ENCODE measurements at regions not wholly inside any gene's neighbourhood (a gene's known extent, or its start where the extent isn't known, plus 50 kb on each side); places are given as distances from the start of the nearest gene placed in this dataset.
"Not testable (repeated sequence)": the region's sequence is repeated elsewhere in the genome, so short reads cannot be mapped to it uniquely, and the experiment has no call there.

- DNase-seq (ENCODE audit: low spot score in 2 of 2), result no peak
- intact Hi-C loops (cut with DNase I), result no loop called here
- TF ChIP-seq, protein P1, sequence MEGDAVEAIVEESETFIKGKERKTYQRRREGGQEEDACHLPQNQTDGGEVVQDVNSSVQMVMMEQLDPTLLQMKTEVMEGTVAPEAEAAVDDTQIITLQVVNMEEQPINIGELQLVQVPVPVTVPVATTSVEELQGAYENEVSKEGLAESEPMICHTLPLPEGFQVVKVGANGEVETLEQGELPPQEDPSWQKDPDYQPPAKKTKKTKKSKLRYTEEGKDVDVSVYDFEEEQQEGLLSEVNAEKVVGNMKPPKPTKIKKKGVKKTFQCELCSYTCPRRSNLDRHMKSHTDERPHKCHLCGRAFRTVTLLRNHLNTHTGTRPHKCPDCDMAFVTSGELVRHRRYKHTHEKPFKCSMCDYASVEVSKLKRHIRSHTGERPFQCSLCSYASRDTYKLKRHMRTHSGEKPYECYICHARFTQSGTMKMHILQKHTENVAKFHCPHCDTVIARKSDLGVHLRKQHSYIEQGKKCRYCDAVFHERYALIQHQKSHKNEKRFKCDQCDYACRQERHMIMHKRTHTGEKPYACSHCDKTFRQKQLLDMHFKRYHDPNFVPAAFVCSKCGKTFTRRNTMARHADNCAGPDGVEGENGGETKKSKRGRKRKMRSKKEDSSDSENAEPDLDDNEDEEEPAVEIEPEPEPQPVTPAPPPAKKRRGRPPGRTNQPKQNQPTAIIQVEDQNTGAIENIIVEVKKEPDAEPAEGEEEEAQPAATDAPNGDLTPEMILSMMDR (IDR thresholded peaks at IDR 0.05), result no peak
Observed at GRCh38 chr6:5896476-5897200, 110.1 kb downstream of the NRN1 start.

DNA sequence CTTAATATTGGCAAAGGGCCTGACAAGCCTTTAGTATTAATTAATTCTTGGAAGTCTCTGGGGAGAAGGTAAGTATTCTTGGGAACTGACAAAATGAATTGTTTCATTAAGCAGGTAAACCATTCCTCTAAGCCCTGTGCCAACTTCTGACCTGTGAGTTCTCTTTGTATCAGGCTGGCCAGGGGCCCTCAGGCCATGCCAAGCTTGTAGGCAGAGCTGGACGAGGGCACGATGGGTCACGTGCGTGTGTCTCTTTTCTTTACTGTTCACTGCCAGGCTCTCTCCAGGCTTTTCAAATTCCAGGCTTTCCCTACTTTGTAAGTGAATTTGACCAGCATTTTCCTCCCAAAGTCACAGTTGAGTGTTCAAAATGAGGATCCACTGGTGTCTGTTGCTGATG lies 112.4 kb downstream of the NRN1 start:
- no peaks in the 10 kb centered on the region for H3K9me3 ChIP-seq
- no peak overlapping the region for H3K27ac ChIP-seq
- intact Hi-C loops (cut with DNase I), result no loop called here
- no peaks in the 10 kb centered on the region for H3K36me3 ChIP-seq
- H3K4me1 ChIP-seq, result no peaks in the 10 kb centered on the region
- DNase-seq (ENCODE audit: low spot score in 2 of 2), result no peak
- no peak overlapping the region for H3K4me3 ChIP-seq
- TF ChIP-seq, protein P1 (IDR thresholded peaks at IDR 0.05), result no peak
- H3K27me3 ChIP-seq, result no peaks in the 10 kb centered on the region

More at GRCh38 chr6:5896476-5897200, 110.1 kb downstream of the NRN1 start:
- Histone ChIP-seq H3K9me3 (no peaks in the 10 kb centered on the region), H3K4me1 (no peaks in the 10 kb centered on the region), H3K27me3 (no peaks in the 10 kb centered on the region), H3K27ac (no peak overlapping the region), H3K36me3 (no peaks in the 10 kb centered on the region), H3K4me3 (no peak overlapping the region)

- H3K4me1 ChIP-seq, result no peaks in the 10 kb centered on the region
- no peak overlapping the region for H3K4me3 ChIP-seq
- DNase-seq (ENCODE audit: low spot score in 2 of 2), result no peak
- H3K9me3 ChIP-seq, result no peaks in the 10 kb centered on the region
- H3K27ac ChIP-seq, result no peak overlapping the region
- TF ChIP-seq, protein P1 (IDR thresholded peaks at IDR 0.05), result no peak
- intact Hi-C loops (cut with DNase I), result no loop called here
- no peaks in the 10 kb centered on the region for H3K27me3 ChIP-seq
- H3K36me3 ChIP-seq, result no peaks in the 10 kb centered on the region
Observed at GRCh38 chr6:5893295-5893694, 113.4 kb downstream of the NRN1 start.

DNA sequence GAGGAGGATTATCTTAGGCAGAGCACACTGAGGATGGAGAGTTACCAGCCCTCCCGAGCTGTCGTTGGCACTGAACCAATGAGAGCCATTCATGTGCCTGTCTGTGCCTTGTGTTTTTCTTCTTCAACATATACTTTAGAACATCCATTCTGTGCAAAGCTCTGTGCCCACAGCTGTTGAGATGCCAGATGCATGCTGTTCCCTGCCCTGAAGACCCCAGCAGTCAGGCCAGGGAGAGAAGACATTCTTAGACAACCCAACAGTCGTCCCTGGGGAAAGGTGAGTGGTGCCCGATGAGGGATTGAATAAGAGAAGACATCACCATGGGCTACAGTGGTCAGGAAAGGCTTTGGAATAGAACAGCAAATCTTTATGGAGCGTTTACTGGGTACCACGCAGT lies 114.1 kb downstream of the NRN1 start:
- no peaks in the 10 kb centered on the region for H3K4me1 ChIP-seq
- H3K9me3 ChIP-seq, result no peaks in the 10 kb centered on the region
- intact Hi-C loops (cut with DNase I), result no loop called here
- no peaks in the 10 kb centered on the region for H3K27me3 ChIP-seq
- H3K36me3 ChIP-seq, result no peaks in the 10 kb centered on the region
- H3K27ac ChIP-seq, result no peak overlapping the region
- no peak for DNase-seq (ENCODE audit: low spot score in 2 of 2)
- TF ChIP-seq, protein P1 (IDR thresholded peaks at IDR 0.05), result no peak
- H3K4me3 ChIP-seq, result no peak overlapping the region

DNA sequence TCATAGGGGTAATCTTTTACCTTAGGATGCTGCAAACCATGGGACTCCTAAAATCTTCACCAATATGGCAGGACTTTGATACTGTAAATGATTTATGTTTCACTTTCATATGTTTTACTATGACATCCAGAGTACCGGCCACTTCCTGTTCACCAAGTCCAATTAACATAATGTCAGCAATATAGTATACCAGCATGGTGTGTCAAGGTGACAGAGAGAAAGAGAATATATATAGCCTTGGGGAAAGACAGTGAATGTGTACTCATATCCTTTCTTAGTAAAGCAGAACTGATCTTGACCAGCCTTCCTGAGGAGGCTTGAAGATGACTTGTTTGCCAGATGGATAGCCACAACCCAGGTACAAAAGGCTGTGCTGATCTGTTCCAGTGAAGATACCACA lies 127.9 kb downstream of the NRN1 start:
- no peaks in the 10 kb centered on the region for H3K36me3 ChIP-seq
- no peaks in the 10 kb centered on the region for H3K27me3 ChIP-seq
- H3K9me3 ChIP-seq, result no peaks in the 10 kb centered on the region
- intact Hi-C loops (cut with DNase I), result no loop called here
- H3K27ac ChIP-seq, result no peak overlapping the region
- TF ChIP-seq, protein P1 (IDR thresholded peaks at IDR 0.05), result no peak
- H3K4me1 ChIP-seq, result no peaks in the 10 kb centered on the region
- no peak for DNase-seq (ENCODE audit: low spot score in 2 of 2)
- H3K4me3 ChIP-seq, result no peak overlapping the region

DNA sequence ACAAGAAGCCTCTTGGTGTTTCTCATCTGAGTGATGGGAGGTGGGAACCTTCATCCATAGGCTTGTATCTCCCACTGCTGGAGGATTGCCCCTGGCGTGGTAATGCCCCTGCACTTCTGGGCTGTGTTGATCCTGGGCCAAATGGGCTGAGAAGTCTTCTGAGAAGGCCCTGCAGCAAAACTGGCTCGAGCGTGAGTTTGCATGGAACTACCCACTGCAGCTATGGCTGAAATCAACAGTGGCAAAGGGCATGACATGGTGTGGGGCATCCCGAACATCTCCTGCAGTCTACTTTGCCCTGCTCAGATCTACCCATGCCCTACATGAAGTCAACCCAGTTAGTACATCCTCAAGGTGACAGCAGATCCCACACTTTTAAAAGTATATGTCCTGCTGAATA lies 130.6 kb downstream of the NRN1 start:
- DNase-seq (ENCODE audit: low spot score in 2 of 2), result no peak
- Histone ChIP-seq H3K36me3 (no peaks in the 10 kb centered on the region), H3K9me3 (peaks cover 4% of the 10 kb centered on the region in 2 donors), H3K27ac (no peak overlapping the region), H3K4me1 (no peaks in the 10 kb centered on the region), H3K27me3 (no peaks in the 10 kb centered on the region), H3K4me3 (no peak overlapping the region)
- TF ChIP-seq, protein P1 (IDR thresholded peaks at IDR 0.05), result no peak
- intact Hi-C loops (cut with DNase I), result no loop called here

- H3K36me3 ChIP-seq; H3K4me1 ChIP-seq; DNase-seq (ENCODE audit: low spot score in 2 of 2); H3K4me3 ChIP-seq; H3K27ac ChIP-seq; H3K27me3 ChIP-seq; intact Hi-C loops (cut with DNase I): not testable (repeated sequence)
- H3K9me3 ChIP-seq, result peaks cover 8 to 12% of the 10 kb centered on the region in 2 donors
Observed at GRCh38 chr6:5873976-5874375, 132.7 kb downstream of the NRN1 start.

Data from ascending aorta (tissue), 2 donors.